ENCODE measurements at regions not wholly inside any gene's neighbourhood (a gene's known extent, or its start where the extent isn't known, plus 50 kb on each side); places are given as distances from the start of the nearest gene placed in this dataset.

- DNase-seq (ENCODE audit: low read depth in 1 of 2, low spot score in 1 of 2), result no peak
- H3K27ac ChIP-seq (replicated peaks), result no peak overlapping the region
- TF ChIP-seq, protein P1, sequence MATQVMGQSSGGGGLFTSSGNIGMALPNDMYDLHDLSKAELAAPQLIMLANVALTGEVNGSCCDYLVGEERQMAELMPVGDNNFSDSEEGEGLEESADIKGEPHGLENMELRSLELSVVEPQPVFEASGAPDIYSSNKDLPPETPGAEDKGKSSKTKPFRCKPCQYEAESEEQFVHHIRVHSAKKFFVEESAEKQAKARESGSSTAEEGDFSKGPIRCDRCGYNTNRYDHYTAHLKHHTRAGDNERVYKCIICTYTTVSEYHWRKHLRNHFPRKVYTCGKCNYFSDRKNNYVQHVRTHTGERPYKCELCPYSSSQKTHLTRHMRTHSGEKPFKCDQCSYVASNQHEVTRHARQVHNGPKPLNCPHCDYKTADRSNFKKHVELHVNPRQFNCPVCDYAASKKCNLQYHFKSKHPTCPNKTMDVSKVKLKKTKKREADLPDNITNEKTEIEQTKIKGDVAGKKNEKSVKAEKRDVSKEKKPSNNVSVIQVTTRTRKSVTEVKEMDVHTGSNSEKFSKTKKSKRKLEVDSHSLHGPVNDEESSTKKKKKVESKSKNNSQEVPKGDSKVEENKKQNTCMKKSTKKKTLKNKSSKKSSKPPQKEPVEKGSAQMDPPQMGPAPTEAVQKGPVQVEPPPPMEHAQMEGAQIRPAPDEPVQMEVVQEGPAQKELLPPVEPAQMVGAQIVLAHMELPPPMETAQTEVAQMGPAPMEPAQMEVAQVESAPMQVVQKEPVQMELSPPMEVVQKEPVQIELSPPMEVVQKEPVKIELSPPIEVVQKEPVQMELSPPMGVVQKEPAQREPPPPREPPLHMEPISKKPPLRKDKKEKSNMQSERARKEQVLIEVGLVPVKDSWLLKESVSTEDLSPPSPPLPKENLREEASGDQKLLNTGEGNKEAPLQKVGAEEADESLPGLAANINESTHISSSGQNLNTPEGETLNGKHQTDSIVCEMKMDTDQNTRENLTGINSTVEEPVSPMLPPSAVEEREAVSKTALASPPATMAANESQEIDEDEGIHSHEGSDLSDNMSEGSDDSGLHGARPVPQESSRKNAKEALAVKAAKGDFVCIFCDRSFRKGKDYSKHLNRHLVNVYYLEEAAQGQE (IDR thresholded peaks at IDR 0.05; ENCODE audit: insufficient replicate concordance, low read depth), result no peak
- TF ChIP-seq POLR2AphosphoS5 (IDR thresholded peaks at IDR 0.05; ENCODE audit: low read depth) (no peak), GABPA (IDR thresholded peaks at IDR 0.05; ENCODE audit: low read depth) (no peak), SPI1 (IDR thresholded peaks at IDR 0.05; ENCODE audit: borderline replicate concordance, low read depth) (no peak), CTCF (IDR thresholded peaks at IDR 0.05; ENCODE audit: insufficient read depth, low read length) (no peak)
- no peaks in the 10 kb centered on the region for H3K27me3 ChIP-seq (ENCODE audit: insufficient read depth, poor library complexity, severe bottlenecking)
- H3K4me3 ChIP-seq (replicated peaks; ENCODE audit: insufficient read depth, low read length), result no peak overlapping the region
Measured at GRCh38 chr6:14974372-14974771, 271.5 kb upstream of the JARID2 start.

DNA sequence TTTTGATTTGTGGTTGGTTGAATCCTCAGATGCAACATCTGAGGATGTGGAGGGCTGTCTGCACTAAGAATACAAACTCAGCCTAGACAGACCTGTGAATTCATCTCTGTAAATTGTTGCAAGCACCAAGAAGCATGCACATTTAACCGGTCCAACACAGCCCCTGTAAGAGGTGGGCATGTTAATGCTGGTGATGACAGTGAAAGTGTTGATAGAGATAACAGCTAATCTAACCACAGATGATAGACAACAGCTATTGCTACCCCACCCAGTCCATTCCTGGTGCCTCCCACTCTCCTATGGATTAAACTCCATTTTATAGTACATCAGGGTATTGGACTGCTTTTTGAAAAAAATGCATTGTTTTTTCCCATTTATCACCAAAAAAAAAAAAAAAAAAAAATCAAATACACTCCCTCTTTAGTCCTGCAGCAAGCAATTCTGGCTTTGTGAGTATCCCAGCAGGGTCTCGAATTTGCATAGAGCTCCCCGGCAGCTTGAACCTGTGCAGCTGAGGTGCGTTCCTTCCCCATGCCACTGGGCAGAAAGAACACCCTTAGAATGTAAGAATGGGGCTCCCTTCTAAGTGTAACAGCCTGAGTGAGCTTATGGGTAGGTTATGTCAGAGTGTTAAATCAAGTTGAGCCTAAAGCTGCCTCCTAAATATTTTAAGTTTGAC lies 270.9 kb upstream of the JARID2 start:
- Histone ChIP-seq H3K27me3 (ENCODE audit: insufficient read depth, poor library complexity, severe bottlenecking) (no peaks in the 10 kb centered on the region), H3K4me3 (replicated peaks; ENCODE audit: insufficient read depth, low read length) (no peak overlapping the region), H3K27ac (replicated peaks) (no peak overlapping the region)
- TF ChIP-seq GABPA (IDR thresholded peaks at IDR 0.05; ENCODE audit: low read depth), result no peak
- TF ChIP-seq SPI1 (IDR thresholded peaks at IDR 0.05; ENCODE audit: borderline replicate concordance, low read depth), result no peak
- no peak for TF ChIP-seq CTCF (IDR thresholded peaks at IDR 0.05; ENCODE audit: insufficient read depth, low read length)
- TF ChIP-seq POLR2AphosphoS5 (IDR thresholded peaks at IDR 0.05; ENCODE audit: low read depth), result no peak
- TF ChIP-seq, protein P1 (IDR thresholded peaks at IDR 0.05; ENCODE audit: insufficient replicate concordance, low read depth), result no peak
- no peak for DNase-seq (ENCODE audit: low read depth in 1 of 2, low spot score in 1 of 2)

DNA sequence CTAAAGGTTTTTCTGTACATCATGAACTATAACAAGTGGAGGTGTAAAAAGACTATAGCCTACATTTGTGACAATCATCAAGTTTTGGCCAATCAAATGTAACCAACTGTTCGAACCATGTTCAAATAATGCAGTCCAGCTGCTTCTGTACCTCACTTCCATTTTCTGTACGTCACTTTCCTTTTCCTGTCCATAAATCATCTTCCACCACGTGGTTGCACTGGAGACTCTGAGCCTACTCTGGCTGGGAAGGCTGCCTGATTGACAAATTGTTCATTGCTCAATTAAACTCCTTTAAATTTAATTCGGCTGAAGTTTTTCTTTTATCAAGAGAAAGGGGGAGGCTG lies 270.4 kb upstream of the JARID2 start:
- TF ChIP-seq CTCF (IDR thresholded peaks at IDR 0.05; ENCODE audit: insufficient read depth, low read length) (no peak), GABPA (IDR thresholded peaks at IDR 0.05; ENCODE audit: low read depth) (no peak), SPI1 (IDR thresholded peaks at IDR 0.05; ENCODE audit: borderline replicate concordance, low read depth) (no peak), POLR2AphosphoS5 (IDR thresholded peaks at IDR 0.05; ENCODE audit: low read depth) (no peak)
- TF ChIP-seq, protein P1 (IDR thresholded peaks at IDR 0.05; ENCODE audit: insufficient replicate concordance, low read depth), result no peak
- Histone ChIP-seq H3K27me3 (ENCODE audit: insufficient read depth, poor library complexity, severe bottlenecking) (no peaks in the 10 kb centered on the region), H3K27ac (replicated peaks) (no peak overlapping the region), H3K4me3 (replicated peaks; ENCODE audit: insufficient read depth, low read length) (no peak overlapping the region)
- peak in 1 of 2 experiments; percentile 39 for DNase-seq (ENCODE audit: low read depth in 1 of 2, low spot score in 1 of 2)

Data from HL-60 (cell line).